Epithelial cell of proximal tubule (primary cell): ENCODE measurements at regions not wholly inside any gene's neighbourhood (a gene's known extent, or its start where the extent isn't known, plus 50 kb on each side); places are given as distances from the start of the nearest gene placed in this dataset.

Experiments used
- DNase-seq: peaks from one replicate; pipeline ENCODE4 v3.0.0-alpha.2; 2011; ENCODE audit warnings: low read depth
- H3K4me3 ChIP-seq: 2 replicates; pipeline ENCODE4 v1.5.1; 2011; ENCODE audit warnings: low read depth, mild to moderate bottlenecking, low read length
- CTCF ChIP-seq: conservative IDR thresholded peaks from 2 replicates; pipeline ENCODE4 v1.5.1; 2012; ENCODE audit warnings: low read depth, mild to moderate bottlenecking, low read length

GRCh38 chr3:107907996-107908395 is 182.8 kb downstream of the CD47 start:
- H3K4me3 ChIP-seq: no peak overlapping the region
- no peak for DNase-seq
- no peak for TF ChIP-seq CTCF

GRCh38 chr3:107904536-107905066 is 186.2 kb downstream of the CD47 start:
- no peak overlapping the region for H3K4me3 ChIP-seq
- DNase-seq: no peak
- no peak for TF ChIP-seq CTCF

- TF ChIP-seq CTCF: no peak
- DNase-seq: no peak
- H3K4me3 ChIP-seq: no peak overlapping the region
These were observed 190.7 kb downstream of the CD47 start for GRCh38 chr3:107899990-107900651.

GRCh38 chr3:107897471-107898061 is 193.3 kb downstream of the CD47 start:
- DNase-seq: no peak
- no peak for TF ChIP-seq CTCF
- no peak overlapping the region for H3K4me3 ChIP-seq

GRCh38 chr3:107894998-107895397 is 195.8 kb downstream of the CD47 start:
- no peak for DNase-seq
- TF ChIP-seq CTCF: no peak
- no peak overlapping the region for H3K4me3 ChIP-seq

GRCh38 chr3:107892955-107893624 is 197.7 kb downstream of the CD47 start:
- TF ChIP-seq CTCF: no peak
- no peak for DNase-seq
- H3K4me3 ChIP-seq: no peak overlapping the region
